AG04450 (cell line): ENCODE measurements at regions not wholly inside any gene's neighbourhood (a gene's known extent, or its start where the extent isn't known, plus 50 kb on each side); places are given as distances from the start of the nearest gene placed in this dataset. TPM values are rescaled to one million over a fixed set of nuclear protein-coding genes. Genes with fewer than 3 reads are reported as not detected.

Experiments used
- CTCF ChIA-PET: fragments of 300-600, 350-600 bp; formaldehyde crosslinking; extraction: SDS; loops from one replicate; lab custom pipeline; 2022; ENCODE audit warnings: antibody characterized with exemption, inconsistent platforms; lab: Charles Lee
- POLR2A ChIA-PET: fragments of 350-600 bp; formaldehyde crosslinking; extraction: SDS; loops from one replicate; lab custom pipeline; 2021; ENCODE audit warnings: antibody characterized with exemption, inconsistent platforms; lab: Yijun Ruan, JAX
- DNase-seq: peaks from one replicate; pipeline ENCODE4 v3.0.0-alpha.2; 2011; ENCODE audit warnings: low read depth, low spot score
- H3K27ac ChIP-seq: one replicate; pipeline ENCODE4 v1.5.1; 2012; ENCODE audit warnings: low read depth, low read length, control low read depth
- H3K27me3 ChIP-seq: one replicate; pipeline ENCODE4 v1.6.0; 2012; ENCODE audit warnings: low read length; ENCODE audit not compliant: control insufficient read depth, insufficient read depth
- H3K4me3 ChIP-seq: 2 replicates; pipeline ENCODE4 v1.5.1; 2011; ENCODE audit warnings: mild to moderate bottlenecking, low read depth, low read length, control low read depth
- H3K9me3 ChIP-seq: 2 replicates; pipeline ENCODE4 v1.5.1; 2012; ENCODE audit warnings: low read length; ENCODE audit not compliant: control insufficient read depth, insufficient read depth
- small RNA-seq: library from RNA; depleted of rRNA; stranded (forward); fragments of <200 nt; gene quantifications from one replicate; pipeline ENCODE3, GENCODE V24; 2012; ENCODE audit warnings: low read depth; ENCODE audit not compliant: insufficient read length
- TF ChIP-seq, protein P1 (sequence below): IDR thresholded peaks from 2 replicates; pipeline ENCODE4 v1.5.1; 2011; ENCODE audit warnings: low read depth, low read length, control low read depth, inconsistent platforms

- CTCF ChIA-PET: no interaction called here
- no peaks in the 10 kb centered on the region for H3K9me3 ChIP-seq
- POLR2A ChIA-PET: no interaction called here
- H3K27me3 ChIP-seq: no peaks in the 10 kb centered on the region
- H3K27ac ChIP-seq: no peak overlapping the region
- DNase-seq: no peak
- no peak overlapping the region for H3K4me3 ChIP-seq
- TF ChIP-seq, protein P1, sequence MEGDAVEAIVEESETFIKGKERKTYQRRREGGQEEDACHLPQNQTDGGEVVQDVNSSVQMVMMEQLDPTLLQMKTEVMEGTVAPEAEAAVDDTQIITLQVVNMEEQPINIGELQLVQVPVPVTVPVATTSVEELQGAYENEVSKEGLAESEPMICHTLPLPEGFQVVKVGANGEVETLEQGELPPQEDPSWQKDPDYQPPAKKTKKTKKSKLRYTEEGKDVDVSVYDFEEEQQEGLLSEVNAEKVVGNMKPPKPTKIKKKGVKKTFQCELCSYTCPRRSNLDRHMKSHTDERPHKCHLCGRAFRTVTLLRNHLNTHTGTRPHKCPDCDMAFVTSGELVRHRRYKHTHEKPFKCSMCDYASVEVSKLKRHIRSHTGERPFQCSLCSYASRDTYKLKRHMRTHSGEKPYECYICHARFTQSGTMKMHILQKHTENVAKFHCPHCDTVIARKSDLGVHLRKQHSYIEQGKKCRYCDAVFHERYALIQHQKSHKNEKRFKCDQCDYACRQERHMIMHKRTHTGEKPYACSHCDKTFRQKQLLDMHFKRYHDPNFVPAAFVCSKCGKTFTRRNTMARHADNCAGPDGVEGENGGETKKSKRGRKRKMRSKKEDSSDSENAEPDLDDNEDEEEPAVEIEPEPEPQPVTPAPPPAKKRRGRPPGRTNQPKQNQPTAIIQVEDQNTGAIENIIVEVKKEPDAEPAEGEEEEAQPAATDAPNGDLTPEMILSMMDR: no peak
Measured at GRCh38 chrX:142256935-142257334, 51.8 kb upstream of the MAGEC2 start.

Small RNA genes in the stretch of these regions (small RNA-seq; reads per million reads assigned to genes)
- gene RNA5SP516: not detected
